Nephron (organoid): ENCODE measurements at regions not wholly inside any gene's neighbourhood (a gene's known extent, or its start where the extent isn't known, plus 50 kb on each side); places are given as distances from the start of the nearest gene placed in this dataset.

Source experiments
- H3K27ac Mint-ChIP-seq, 3 experiments: 2 replicates each; pipeline ENCODE4 v1.8.0; 2020; ENCODE audit warnings: mixed read lengths in 3 of 3, mild to moderate bottlenecking in 2 of 3, moderate library complexity in 1 of 3
- H3K27me3 Mint-ChIP-seq: 2 replicates; pipeline ENCODE4 v1.8.0; 2021; ENCODE audit warnings: low read depth, mild to moderate bottlenecking, moderate library complexity, mixed read lengths
- H3K36me3 Mint-ChIP-seq: 2 replicates; pipeline ENCODE4 v1.8.0; 2020; ENCODE audit warnings: low read depth, mixed read lengths
- H3K4me1 Mint-ChIP-seq: 2 replicates; pipeline ENCODE4 v1.8.0; 2020; ENCODE audit warnings: mixed read lengths
- H3K4me3 Mint-ChIP-seq, 3 experiments: 2 replicates each; pipeline ENCODE4 v1.8.0; 2020; ENCODE audit warnings: mild to moderate bottlenecking in 3 of 3, mixed read lengths in 3 of 3, moderate library complexity in 2 of 3
- H3K9me3 Mint-ChIP-seq: 2 replicates; pipeline ENCODE4 v1.8.0; 2020; ENCODE audit warnings: mixed read lengths
- CTCF ChIP-seq, 3 experiments: fragments of 200-600 bp; sonication (generic); IDR thresholded peaks; one replicate each; pipeline ENCODE4 v1.5.0; 2021; ENCODE audit warnings: antibody characterized with exemption in 3 of 3; ENCODE audit not compliant: unreplicated experiment in 3 of 3

- no peaks in the 10 kb centered on the region for H3K9me3 Mint-ChIP-seq
- no peak for TF ChIP-seq CTCF (IDR thresholded peaks at IDR 0.05; ENCODE audit: unreplicated experiment in 3 of 3)
- H3K27ac Mint-ChIP-seq, result no peak overlapping the region
- no peaks in the 10 kb centered on the region for H3K36me3 Mint-ChIP-seq
- H3K4me1 Mint-ChIP-seq, result peaks cover 3% of the 10 kb centered on the region
- H3K4me3 Mint-ChIP-seq, result no peak overlapping the region
- no peaks in the 10 kb centered on the region for H3K27me3 Mint-ChIP-seq
Measured at GRCh38 chr17:12301551-12301950, 280.9 kb downstream of the MAP2K4 start.

GRCh38 chr17:12302711-12303110, 282.0 kb downstream of the MAP2K4 start:
- Mint-ChIP-seq H3K27ac (no peak overlapping the region), H3K27me3 (no peaks in the 10 kb centered on the region), H3K36me3 (no peaks in the 10 kb centered on the region), H3K4me1 (no peaks in the 10 kb centered on the region), H3K4me3 (no peak overlapping the region), H3K9me3 (no peaks in the 10 kb centered on the region)
- TF ChIP-seq CTCF (IDR thresholded peaks at IDR 0.05; ENCODE audit: unreplicated experiment in 3 of 3), result no peak

- Mint-ChIP-seq H3K36me3 (no peaks in the 10 kb centered on the region), H3K4me3 (no peak overlapping the region), H3K27ac (no peak overlapping the region), H3K27me3 (peaks cover 4% of the 10 kb centered on the region), H3K4me1 (no peaks in the 10 kb centered on the region), H3K9me3 (peaks cover 40% of the 10 kb centered on the region)
- TF ChIP-seq CTCF (IDR thresholded peaks at IDR 0.05; ENCODE audit: unreplicated experiment in 3 of 3), result no peak
Measured at GRCh38 chr17:12310811-12311210, 290.1 kb downstream of the MAP2K4 start.

- Mint-ChIP-seq H3K27me3 (peaks cover 4% of the 10 kb centered on the region), H3K4me3 (no peak overlapping the region), H3K9me3 (peaks cover 40% of the 10 kb centered on the region), H3K36me3 (no peaks in the 10 kb centered on the region), H3K4me1 (no peaks in the 10 kb centered on the region), H3K27ac (no peak overlapping the region)
- TF ChIP-seq CTCF (IDR thresholded peaks at IDR 0.05; ENCODE audit: unreplicated experiment in 3 of 3), result no peak
Measured at GRCh38 chr17:12312692-12313091, 292.0 kb downstream of the MAP2K4 start.

- H3K4me3 Mint-ChIP-seq, result no peak overlapping the region
- peaks cover 5% of the 10 kb centered on the region for H3K4me1 Mint-ChIP-seq
- H3K36me3 Mint-ChIP-seq, result no peaks in the 10 kb centered on the region
- H3K27me3 Mint-ChIP-seq, result peaks cover 4% of the 10 kb centered on the region
- H3K27ac Mint-ChIP-seq, result no peak overlapping the region
- TF ChIP-seq CTCF (IDR thresholded peaks at IDR 0.05; ENCODE audit: unreplicated experiment in 3 of 3), result no peak
- peaks cover 40% of the 10 kb centered on the region for H3K9me3 Mint-ChIP-seq
Measured at GRCh38 chr17:12313786-12314185, 293.1 kb downstream of the MAP2K4 start.

- peaks cover 4% of the 10 kb centered on the region for H3K27me3 Mint-ChIP-seq
- H3K36me3 Mint-ChIP-seq, result no peaks in the 10 kb centered on the region
- peaks cover 5% of the 10 kb centered on the region for H3K4me1 Mint-ChIP-seq
- H3K9me3 Mint-ChIP-seq, result peaks cover 29% of the 10 kb centered on the region
- H3K4me3 Mint-ChIP-seq, result no peak overlapping the region
- TF ChIP-seq CTCF (IDR thresholded peaks at IDR 0.05; ENCODE audit: unreplicated experiment in 3 of 3), result no peak
- no peak overlapping the region for H3K27ac Mint-ChIP-seq
Measured at GRCh38 chr17:12316021-12316420, 295.3 kb downstream of the MAP2K4 start.
